ENCODE measurements at regions not wholly inside any gene's neighbourhood (a gene's known extent, or its start where the extent isn't known, plus 50 kb on each side); places are given as distances from the start of the nearest gene placed in this dataset.
A peak's percentile ranks its signal among the peaks of the same experiment; 100 is the strongest.

- no peak for DNase-seq
Measured at GRCh38 chr4:136203199-136203598, 1329.1 kb downstream of the PCDH18 start.

- no peak for DNase-seq
Measured at GRCh38 chr4:136198358-136198757, 1333.9 kb downstream of the PCDH18 start.

GRCh38 chr4:136194962-136195361, 1337.3 kb downstream of the PCDH18 start:
- DNase-seq, result no peak

- DNase-seq, result no peak
Measured at GRCh38 chr4:136186650-136187049, 1345.6 kb downstream of the PCDH18 start.

DNA sequence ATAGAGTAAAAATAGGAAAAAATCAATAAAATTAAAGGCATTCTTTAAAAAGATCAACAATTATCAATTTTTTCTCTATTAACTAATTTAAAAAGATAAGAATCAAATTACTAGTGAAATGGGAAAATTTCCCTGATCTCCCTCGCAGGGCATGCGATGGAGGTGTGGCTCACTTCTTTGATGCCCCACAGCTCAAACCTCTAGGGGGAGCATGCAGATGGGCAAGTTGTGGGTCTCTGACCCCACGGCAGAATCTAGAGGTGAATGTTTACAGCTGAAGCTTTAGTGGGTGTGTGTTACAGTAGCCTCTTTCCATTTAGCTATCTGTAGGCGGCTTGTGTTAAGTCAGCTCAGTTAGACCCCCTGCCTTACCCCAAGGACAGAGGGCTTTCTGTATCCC, 1348.8 kb downstream of the PCDH18 start:
- DNase-seq, result no peak

DNA sequence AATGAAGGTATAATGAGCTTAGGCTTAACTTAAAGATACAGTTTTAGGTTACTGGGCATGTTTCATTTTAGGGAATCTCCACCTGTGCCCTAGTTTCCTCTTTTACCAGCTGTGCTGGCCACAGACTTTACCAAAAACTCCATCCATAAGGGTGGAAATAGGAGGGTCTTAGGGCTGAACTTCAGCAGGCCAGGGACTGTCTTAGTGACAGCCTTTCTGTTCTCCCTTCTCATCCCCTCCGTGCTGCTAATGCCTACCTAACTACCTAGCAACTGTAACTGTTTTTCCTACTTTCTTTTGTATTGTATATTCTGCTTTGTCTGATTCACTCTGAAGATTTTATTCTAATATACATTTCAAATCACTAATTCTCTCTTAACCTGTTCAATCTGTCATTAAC, 1375.3 kb downstream of the PCDH18 start:
- DNase-seq, result no peak

DNA sequence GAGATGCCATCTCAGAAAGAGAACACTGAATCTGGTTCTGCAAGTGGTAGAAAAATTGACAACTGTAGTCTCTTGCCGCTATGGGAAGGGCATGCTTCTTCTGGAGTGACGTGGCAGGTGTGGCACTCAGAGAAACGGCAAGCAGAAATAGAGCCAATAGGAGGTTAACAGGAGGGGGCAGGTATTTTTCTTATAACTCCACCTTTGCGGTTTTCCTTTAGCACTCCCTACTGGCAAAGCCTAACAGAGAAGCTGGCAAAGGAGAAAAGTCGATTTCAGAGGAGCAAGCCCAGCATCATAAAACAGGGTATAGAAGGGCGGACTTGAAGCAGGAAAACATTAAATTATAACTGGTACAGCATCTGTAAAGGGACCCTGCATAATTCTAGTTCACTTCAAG, 1382.2 kb downstream of the PCDH18 start:
- no peak for DNase-seq

GRCh38 chr4:136136601-136137000, 1395.7 kb downstream of the PCDH18 start:
- DNase-seq, result no peak

GRCh38 chr4:136124251-136124745, 1408.0 kb downstream of the PCDH18 start:
- DNase-seq, result no peak

DNA sequence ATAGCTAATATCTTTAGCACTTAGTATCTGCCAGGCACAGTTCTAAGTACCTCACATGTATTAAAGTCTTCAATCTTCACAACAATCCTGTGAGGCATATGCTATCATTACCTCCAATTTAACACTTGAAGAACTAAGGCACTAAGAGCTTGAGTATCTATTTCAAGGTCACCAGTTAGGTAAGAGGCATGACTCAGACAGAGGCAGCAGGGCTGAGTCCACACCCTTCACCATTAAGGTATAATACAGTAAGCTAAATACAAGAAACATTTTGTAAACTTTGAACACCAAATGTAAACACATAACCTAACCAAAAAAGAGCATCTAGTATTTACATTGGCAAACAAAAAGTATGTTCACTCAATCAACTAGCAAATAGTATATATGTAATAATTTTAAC, 1410.9 kb downstream of the PCDH18 start:
- no peak for DNase-seq

GRCh38 chr4:136113921-136114320, 1418.4 kb downstream of the PCDH18 start:
- DNase-seq, result no peak

- no peak for DNase-seq
Measured at GRCh38 chr4:136112116-136112515, 1420.2 kb downstream of the PCDH18 start.

GRCh38 chr4:136106753-136107152, 1425.5 kb downstream of the PCDH18 start:
- DNase-seq, result no peak

- DNase-seq, result no peak
Measured at GRCh38 chr4:136103616-136104015, 1428.7 kb downstream of the PCDH18 start.

- DNase-seq, result no peak
Measured at GRCh38 chr4:136097676-136098075, 1434.6 kb downstream of the PCDH18 start.

DNA sequence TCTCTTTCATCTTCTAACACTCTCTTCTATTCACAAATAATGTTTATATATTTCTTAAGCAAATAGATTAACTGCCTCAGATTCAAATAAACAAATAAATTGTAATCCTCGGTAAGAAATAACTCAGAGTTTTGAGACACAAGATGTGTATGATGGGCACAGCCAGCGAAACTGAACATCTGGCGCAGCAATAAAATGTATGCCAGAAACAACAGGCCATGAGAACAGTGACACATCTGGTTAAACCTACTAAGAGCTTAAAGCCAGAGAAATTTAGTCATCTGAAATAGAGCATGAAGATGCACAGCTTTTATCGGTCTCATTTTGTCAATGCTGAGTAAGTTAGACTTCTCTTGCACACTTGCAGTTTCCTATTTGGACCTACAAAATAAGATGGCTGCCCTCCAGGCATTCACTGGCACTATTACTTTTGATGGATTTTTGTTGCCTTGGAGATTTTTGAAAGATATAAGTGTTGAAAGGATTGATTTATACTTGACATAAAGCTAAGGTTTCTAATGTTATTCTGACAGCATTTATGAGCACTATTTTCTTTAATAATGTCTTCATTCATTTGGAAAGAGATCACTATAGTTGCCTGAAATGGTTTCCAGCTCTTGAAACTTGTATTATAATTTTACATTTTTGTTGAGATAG, 1444.0 kb downstream of the PCDH18 start:
- no peak for DNase-seq

DNA sequence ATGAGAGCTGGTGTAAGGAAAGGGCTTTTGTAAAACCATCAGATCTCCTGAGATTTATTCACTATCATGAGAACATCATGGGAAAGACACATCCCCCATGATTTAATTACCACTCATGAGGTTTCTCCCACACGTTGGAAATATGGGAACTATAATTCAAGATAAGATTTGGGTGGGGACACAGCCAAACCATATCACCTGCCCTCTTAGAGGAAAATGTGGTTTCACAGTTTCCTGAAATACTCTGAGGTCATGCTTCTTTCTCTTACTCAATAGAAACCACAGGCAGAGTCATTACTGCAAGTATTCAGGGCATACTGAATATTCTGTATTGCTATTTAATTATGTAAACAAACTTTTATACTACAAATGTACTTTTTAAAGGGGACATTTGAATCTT, 1453.3 kb downstream of the PCDH18 start:
- no peak for DNase-seq

DNA sequence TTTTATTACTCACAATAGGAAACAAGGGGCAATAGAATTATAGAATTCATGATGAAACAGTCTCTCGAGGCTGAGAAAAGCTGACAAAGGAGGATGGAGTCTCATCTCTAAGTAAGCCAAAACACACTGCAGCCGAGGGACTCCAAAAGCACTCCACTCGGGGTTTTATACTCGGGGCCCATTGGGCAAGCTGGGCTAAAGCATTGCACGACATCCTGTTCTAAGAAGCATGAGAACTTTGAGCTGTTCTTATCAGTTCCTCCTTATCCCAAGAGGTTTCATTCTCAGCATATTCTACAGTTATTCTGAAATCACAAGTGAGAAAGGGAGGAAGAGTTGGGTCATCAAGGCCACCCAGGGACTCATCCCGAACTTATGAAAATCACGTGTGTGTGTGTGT, 1475.5 kb downstream of the PCDH18 start:
- no peak for DNase-seq

DNA sequence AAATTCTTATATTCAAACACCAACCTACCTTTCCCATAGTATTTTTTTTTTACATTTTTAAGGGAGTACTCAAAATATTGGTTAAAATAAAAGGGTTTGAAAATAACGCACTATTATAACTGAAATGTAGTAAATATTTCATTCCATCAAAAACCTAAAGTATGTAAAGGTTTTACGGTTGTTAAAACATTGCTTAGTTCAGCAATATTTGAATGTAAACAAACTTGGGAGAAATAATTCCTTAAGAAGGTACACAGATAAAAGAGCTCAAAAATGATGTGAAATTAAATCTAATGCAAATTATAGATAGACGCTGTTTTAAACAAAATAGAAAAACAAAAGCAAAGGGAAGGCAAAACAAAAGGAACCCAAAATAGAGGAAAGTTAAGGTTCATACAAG, 1476.9 kb downstream of the PCDH18 start:
- DNase-seq, result no peak

GRCh38 chr4:136036744-136037143, 1495.5 kb downstream of the PCDH18 start:
- DNase-seq, result peak; percentile 0 to 3

DNA sequence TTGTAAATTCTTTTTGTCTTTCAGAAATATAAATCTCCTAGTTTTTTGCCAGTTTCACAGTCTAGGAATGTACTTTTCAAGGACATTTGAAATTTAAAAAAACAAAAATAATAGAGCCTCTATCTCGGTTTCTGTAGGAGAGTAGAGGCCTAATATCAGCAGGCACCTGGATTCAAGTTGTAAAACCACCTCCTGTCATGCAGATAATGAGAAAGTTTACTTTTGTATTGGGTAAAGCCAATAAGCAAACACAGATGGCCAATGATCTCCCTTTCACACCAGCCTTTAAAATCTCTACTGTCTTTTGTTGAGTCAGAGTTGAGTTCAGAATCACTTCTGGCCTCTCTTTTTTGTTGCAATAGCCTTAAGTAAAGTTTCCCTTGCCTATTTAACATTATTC, 1499.9 kb downstream of the PCDH18 start:
- no peak for DNase-seq

GRCh38 chr4:136025540-136025939, 1506.8 kb downstream of the PCDH18 start:
- DNase-seq, result no peak

DNA sequence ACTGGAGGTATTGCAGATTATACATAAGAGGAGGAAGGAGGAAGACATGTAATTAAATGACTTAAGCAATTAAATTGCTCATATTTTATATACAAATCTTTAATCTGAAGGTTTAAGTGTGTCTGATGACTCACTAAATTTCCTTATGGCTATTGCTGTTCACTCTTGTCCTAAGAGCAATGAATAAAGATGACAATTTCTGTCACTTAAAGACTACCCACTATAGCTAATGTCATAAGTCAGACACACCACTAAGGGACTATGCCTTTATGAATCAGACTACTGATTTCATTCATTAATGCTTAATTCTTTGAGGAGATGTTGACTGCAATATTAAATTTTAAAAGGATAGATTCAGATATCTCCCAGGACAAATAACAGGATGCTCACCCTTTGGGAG, 1514.7 kb downstream of the PCDH18 start:
- DNase-seq, result no peak

DNA sequence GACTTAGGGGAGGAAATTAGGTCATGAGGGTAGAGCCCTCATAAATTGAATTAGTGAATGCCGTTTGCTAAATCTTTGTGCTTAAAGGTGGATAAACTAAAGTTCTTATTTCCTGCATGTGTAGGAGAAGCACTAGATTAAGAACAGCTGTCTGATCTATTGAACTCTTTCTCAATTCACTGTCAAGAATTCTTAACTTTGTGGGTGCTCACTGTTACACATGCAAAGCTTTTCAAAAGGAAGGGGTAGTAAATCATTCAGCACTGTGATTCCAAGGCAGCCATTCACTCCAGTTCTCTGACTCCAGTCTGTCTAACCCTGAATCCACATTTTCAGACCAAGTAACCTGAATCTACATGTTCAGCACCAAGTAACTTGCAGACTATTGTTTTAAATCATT, 1520.1 kb downstream of the PCDH18 start:
- no peak for DNase-seq

DNA sequence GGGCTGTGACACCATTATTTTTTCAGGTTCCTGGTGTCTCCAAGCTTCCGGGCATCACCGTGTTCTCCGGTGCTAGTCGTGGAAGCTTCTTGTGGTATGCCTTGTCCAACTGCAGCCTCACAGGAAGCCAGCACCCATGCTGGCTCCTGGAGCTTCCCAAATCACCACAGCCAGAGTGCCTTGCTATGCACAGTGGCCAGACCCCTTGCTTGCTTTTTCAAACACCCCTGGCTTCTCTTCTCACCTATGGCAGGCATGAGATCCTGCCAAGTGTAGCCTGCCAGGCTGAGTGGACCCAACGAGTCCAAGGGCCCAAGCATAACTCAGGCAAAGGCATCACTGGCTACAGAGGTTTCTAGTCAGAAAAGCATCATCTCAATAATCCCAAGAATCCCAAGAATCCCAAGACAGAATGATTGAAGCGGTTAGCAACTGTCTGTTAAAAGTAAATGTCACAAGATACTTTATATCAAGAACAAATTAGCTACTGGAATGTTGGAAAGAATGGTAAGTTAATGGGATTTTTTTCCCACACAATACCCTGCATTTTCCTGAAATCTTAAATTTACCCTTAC, 1522.9 kb downstream of the PCDH18 start:
- no peak for DNase-seq
